Colonic mucosa (tissue), 4 donors: ENCODE measurements at regions not wholly inside any gene's neighbourhood (a gene's known extent, or its start where the extent isn't known, plus 50 kb on each side); places are given as distances from the start of the nearest gene placed in this dataset.

ENCODE experiments used
- DNase-seq: peaks from one replicate; pipeline ENCODE4 v3.0.0-alpha.2; 2020
- H3K27ac ChIP-seq: fragments of 200-600 bp; one replicate; pipeline ENCODE4 v1.8.0; 2021
- H3K27me3 ChIP-seq: fragments of 200-600 bp; one replicate; pipeline ENCODE4 v1.8.0; 2021
- H3K36me3 ChIP-seq: fragments of 200-600 bp; one replicate; pipeline ENCODE4 v1.8.0; 2021
- H3K4me1 ChIP-seq: fragments of 200-600 bp; one replicate; pipeline ENCODE4 v1.8.0; 2021; ENCODE audit warnings: mild to moderate bottlenecking
- H3K4me3 ChIP-seq: fragments of 200-600 bp; one replicate; pipeline ENCODE4 v1.8.0; 2021
- H3K9ac ChIP-seq, 2 donors: one replicate each; pipeline ENCODE4 v1.7.0; 2013; ENCODE audit warnings: control low read depth in 2 of 2, low read depth in 2 of 2, low read length in 2 of 2
- H3K9me3 ChIP-seq: fragments of 200-600 bp; one replicate; pipeline ENCODE4 v1.8.0; 2021
- intact Hi-C: fragments of 100-400 bp; cut with DNase I; formaldehyde crosslinking; loops from one replicate; pipeline ENCODE4 v1.14.1; 2022
- TF ChIP-seq, protein P1 (sequence below): fragments of 200-600 bp; IDR thresholded peaks from one replicate; pipeline ENCODE4 v1.8.0; 2022; ENCODE audit warnings: antibody characterized with exemption, mild to moderate bottlenecking
- donor health status: healthy.
- donor health status: DM: no; HTN: no; CAD: no.
- donor health status: DM: no; HTN: no; CAD: no.

DNA sequence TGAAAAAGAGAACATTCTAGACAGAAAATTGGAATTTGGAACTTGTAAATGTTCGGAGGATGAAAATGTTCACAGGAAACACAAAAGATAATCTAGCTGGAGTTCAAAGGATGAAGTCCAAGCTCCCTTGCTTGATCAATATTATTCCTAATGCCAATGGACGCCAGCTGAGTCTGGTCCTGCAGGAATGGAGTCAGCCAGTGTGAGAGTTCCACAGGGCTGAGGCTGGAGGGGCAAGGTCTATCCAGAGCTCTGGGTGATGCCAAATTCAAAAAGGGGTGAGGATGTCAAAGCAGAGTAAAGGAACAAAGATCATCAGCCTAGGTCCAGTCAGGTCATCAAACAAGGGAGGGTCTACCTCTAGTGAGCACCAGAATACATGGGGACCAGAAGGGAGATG lies 78.5 kb upstream of the CTNNA2 start:
- H3K9me3 ChIP-seq, result no peaks in the 10 kb centered on the region
- TF ChIP-seq, protein P1, sequence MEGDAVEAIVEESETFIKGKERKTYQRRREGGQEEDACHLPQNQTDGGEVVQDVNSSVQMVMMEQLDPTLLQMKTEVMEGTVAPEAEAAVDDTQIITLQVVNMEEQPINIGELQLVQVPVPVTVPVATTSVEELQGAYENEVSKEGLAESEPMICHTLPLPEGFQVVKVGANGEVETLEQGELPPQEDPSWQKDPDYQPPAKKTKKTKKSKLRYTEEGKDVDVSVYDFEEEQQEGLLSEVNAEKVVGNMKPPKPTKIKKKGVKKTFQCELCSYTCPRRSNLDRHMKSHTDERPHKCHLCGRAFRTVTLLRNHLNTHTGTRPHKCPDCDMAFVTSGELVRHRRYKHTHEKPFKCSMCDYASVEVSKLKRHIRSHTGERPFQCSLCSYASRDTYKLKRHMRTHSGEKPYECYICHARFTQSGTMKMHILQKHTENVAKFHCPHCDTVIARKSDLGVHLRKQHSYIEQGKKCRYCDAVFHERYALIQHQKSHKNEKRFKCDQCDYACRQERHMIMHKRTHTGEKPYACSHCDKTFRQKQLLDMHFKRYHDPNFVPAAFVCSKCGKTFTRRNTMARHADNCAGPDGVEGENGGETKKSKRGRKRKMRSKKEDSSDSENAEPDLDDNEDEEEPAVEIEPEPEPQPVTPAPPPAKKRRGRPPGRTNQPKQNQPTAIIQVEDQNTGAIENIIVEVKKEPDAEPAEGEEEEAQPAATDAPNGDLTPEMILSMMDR, result no peak
- intact Hi-C loops, result no loop called here
- H3K36me3 ChIP-seq, result no peaks in the 10 kb centered on the region
- H3K4me1 ChIP-seq, result no peaks in the 10 kb centered on the region
- no peak overlapping the region for H3K9ac ChIP-seq
- no peak overlapping the region for H3K4me3 ChIP-seq
- no peak overlapping the region for H3K27ac ChIP-seq
- H3K27me3 ChIP-seq, result no peaks in the 10 kb centered on the region
- no peak for DNase-seq

DNA sequence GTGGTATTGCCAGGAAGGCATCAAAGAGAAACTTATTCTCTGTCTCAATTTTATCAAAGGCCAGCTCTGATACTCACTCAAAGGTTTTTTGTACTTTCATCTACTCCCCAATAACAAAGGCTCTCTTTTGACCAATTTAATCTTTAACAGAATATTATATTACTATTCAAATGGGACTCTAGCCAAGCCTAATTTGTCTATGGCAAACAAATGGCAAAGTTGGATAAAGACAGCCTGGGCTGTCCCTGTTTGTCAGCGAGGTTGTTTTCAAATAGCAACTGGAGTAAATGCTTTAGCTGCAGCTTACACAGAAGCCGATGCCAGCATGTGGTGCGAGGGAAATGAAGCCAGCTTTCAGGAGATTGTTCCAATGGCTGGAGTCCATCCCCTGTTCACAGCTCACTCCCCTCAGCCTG lies 80.1 kb upstream of the CTNNA2 start:
- no peaks in the 10 kb centered on the region for H3K4me1 ChIP-seq
- TF ChIP-seq, protein P1, result no peak
- intact Hi-C loops, result no loop called here
- H3K27me3 ChIP-seq, result no peaks in the 10 kb centered on the region
- H3K27ac ChIP-seq, result no peak overlapping the region
- H3K9ac ChIP-seq, result no peak overlapping the region
- H3K36me3 ChIP-seq, result no peaks in the 10 kb centered on the region
- no peaks in the 10 kb centered on the region for H3K9me3 ChIP-seq
- no peak for DNase-seq
- no peak overlapping the region for H3K4me3 ChIP-seq

DNA sequence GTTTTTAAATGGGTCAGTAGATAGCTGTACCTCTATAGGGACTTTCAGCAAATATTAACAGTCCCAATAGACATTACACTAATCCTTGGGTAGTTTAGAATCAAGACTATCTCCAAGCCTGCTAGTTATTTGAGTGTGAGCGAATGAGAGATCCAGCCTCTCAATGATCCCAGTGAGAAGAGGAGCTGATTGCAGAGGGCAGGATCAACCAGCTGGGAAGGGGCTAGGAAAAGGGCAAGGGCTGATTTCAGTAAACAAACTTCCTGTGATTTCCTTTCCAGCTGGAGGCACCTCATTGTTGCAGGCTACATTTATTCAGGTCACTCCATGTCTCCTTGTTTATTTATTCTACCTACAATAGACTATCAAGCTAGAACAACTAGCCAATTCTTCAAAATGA lies 84.1 kb upstream of the CTNNA2 start:
- H3K36me3 ChIP-seq, result no peaks in the 10 kb centered on the region
- no peak overlapping the region for H3K27ac ChIP-seq
- TF ChIP-seq, protein P1, result no peak
- intact Hi-C loops, result no loop called here
- no peaks in the 10 kb centered on the region for H3K4me1 ChIP-seq
- H3K27me3 ChIP-seq, result no peaks in the 10 kb centered on the region
- DNase-seq, result no peak
- no peak overlapping the region for H3K9ac ChIP-seq
- H3K9me3 ChIP-seq, result no peaks in the 10 kb centered on the region
- no peak overlapping the region for H3K4me3 ChIP-seq

DNA sequence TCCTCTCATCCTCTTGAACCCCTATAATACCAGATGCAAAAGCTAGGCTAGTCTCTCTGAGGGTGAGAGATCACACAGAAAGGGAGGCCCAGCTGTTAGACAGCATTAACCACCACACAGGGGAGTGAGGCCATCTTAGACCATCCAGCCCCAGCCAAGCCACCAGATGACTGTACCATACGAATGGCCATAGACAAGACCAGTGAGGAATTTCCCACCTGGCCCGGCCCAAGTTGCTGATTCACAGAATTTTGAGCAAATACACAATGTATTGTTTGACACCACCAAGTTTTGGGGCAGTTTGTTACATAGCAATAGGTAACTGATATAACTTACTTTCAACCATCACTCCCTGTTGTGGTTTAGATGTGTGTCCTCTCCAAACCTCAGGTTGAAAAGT lies 98.2 kb upstream of the CTNNA2 start:
- no peaks in the 10 kb centered on the region for H3K36me3 ChIP-seq
- TF ChIP-seq, protein P1, result no peak
- no peak overlapping the region for H3K9ac ChIP-seq
- no peak overlapping the region for H3K4me3 ChIP-seq
- H3K9me3 ChIP-seq, result no peaks in the 10 kb centered on the region
- H3K27me3 ChIP-seq, result no peaks in the 10 kb centered on the region
- no peak overlapping the region for H3K27ac ChIP-seq
- intact Hi-C loops, result no loop called here
- no peak for DNase-seq
- H3K4me1 ChIP-seq, result no peaks in the 10 kb centered on the region

DNA sequence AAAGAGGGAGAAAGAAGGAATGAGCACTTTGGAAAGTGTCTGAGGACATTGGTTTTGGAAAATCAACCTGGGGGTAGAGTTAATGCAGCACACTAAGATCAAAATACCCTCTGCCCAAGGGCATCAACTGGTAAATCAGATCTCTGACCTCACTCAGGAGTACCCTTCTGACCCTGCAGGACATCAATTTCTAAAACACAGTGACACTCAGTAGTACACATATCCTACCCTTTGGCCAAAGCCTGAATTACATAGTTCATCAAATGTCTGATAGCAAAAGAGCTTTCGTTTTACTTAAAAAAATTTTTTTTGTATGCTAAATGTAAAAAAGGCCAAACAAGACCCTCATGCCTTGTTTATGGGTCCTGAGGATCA lies 118.4 kb upstream of the CTNNA2 start:
- H3K27me3 ChIP-seq, result no peaks in the 10 kb centered on the region
- H3K4me1 ChIP-seq, result no peaks in the 10 kb centered on the region
- no peak overlapping the region for H3K9ac ChIP-seq
- H3K36me3 ChIP-seq, result no peaks in the 10 kb centered on the region
- no peak for DNase-seq
- no peak overlapping the region for H3K27ac ChIP-seq
- no peaks in the 10 kb centered on the region for H3K9me3 ChIP-seq
- intact Hi-C loops, result no loop called here
- no peak overlapping the region for H3K4me3 ChIP-seq
- TF ChIP-seq, protein P1, result no peak
